H9 (cell line): ENCODE measurements at regions not wholly inside any gene's neighbourhood (a gene's known extent, or its start where the extent isn't known, plus 50 kb on each side); places are given as distances from the start of the nearest gene placed in this dataset.

Source experiments
- DNase-seq: peaks from one replicate; pipeline ENCODE4 v3.0.0-alpha.2; 2017
- H2AFZ ChIP-seq: one replicate; pipeline ENCODE4 v1.6.1; 2013; ENCODE audit warnings: mild to moderate bottlenecking, low read length, control low read depth, moderate library complexity
- H2AK5ac ChIP-seq: 2 replicates; pipeline ENCODE4 v1.6.1; 2013; ENCODE audit warnings: low read length, control low read depth, mixed read lengths; ENCODE audit not compliant: insufficient read length
- H2BK120ac ChIP-seq: one replicate; pipeline ENCODE4 v1.6.1; 2013; ENCODE audit warnings: low read depth, mild to moderate bottlenecking, low read length, control low read depth, inconsistent platforms; ENCODE audit not compliant: poor library complexity, severe bottlenecking
- H2BK12ac ChIP-seq: 2 replicates; pipeline ENCODE4 v1.6.1; 2013; ENCODE audit warnings: low read length, control low read depth, mixed read lengths, low read depth; ENCODE audit not compliant: insufficient read length
- H2BK15ac ChIP-seq: 2 replicates; pipeline ENCODE4 v1.6.1; 2013; ENCODE audit warnings: low read depth, low read length, control low read depth
- H2BK20ac ChIP-seq: one replicate; pipeline ENCODE4 v1.6.1; 2013; ENCODE audit warnings: low read depth, mild to moderate bottlenecking, low read length, control low read depth, inconsistent platforms; ENCODE audit not compliant: poor library complexity, severe bottlenecking
- H2BK5ac ChIP-seq: 2 replicates; pipeline ENCODE4 v1.6.1; 2013; ENCODE audit warnings: low read length, control low read depth, mixed read lengths; ENCODE audit not compliant: insufficient read length
- H3K14ac ChIP-seq: 2 replicates; pipeline ENCODE4 v1.6.1; 2013; ENCODE audit warnings: low read length, control low read depth; ENCODE audit not compliant: insufficient read depth
- H3K18ac ChIP-seq: 2 replicates; pipeline ENCODE4 v1.6.1; 2013; ENCODE audit warnings: low read depth, mild to moderate bottlenecking, mixed read lengths, low read length, control low read depth; ENCODE audit not compliant: insufficient read length
- H3K23ac ChIP-seq: 2 replicates; pipeline ENCODE4 v1.6.1; 2013; ENCODE audit warnings: low read length, control low read depth, mixed read lengths, low read depth; ENCODE audit not compliant: insufficient read length
- H3K23me2 ChIP-seq: 2 replicates; pipeline ENCODE4 v1.6.1; 2013; ENCODE audit warnings: low read depth, mild to moderate bottlenecking, mixed read lengths, low read length, control low read depth; ENCODE audit not compliant: insufficient read length, poor library complexity, severe bottlenecking
- H3K27ac ChIP-seq: 2 replicates; pipeline ENCODE4 v1.5.1; 2013; ENCODE audit warnings: low read length, control low read depth, mixed read lengths, low read depth; ENCODE audit not compliant: insufficient read length
- H3K27me3 ChIP-seq: 2 replicates; pipeline ENCODE4 v1.6.1; 2013; ENCODE audit warnings: low read length, control low read depth, inconsistent platforms; ENCODE audit not compliant: insufficient read depth
- H3K4ac ChIP-seq: 2 replicates; pipeline ENCODE4 v1.6.1; 2013; ENCODE audit warnings: low read depth, mild to moderate bottlenecking, control low read depth, inconsistent platforms, low read length, moderate library complexity
- H3K4me1 ChIP-seq: 2 replicates; pipeline ENCODE4 v1.6.1; 2013; ENCODE audit warnings: low read length, control low read depth, inconsistent platforms; ENCODE audit not compliant: insufficient read depth
- H3K4me2 ChIP-seq: 2 replicates; pipeline ENCODE4 v1.6.1; 2013; ENCODE audit warnings: low read length, control low read depth, mixed read lengths; ENCODE audit not compliant: insufficient read length, insufficient read depth
- H3K56ac ChIP-seq: 2 replicates; pipeline ENCODE4 v1.6.1; 2013; ENCODE audit warnings: low read depth, mild to moderate bottlenecking, mixed read lengths, low read length, control low read depth; ENCODE audit not compliant: insufficient read length
- H3K79me1 ChIP-seq: 2 replicates; pipeline ENCODE4 v1.6.1; 2013; ENCODE audit warnings: low read depth, mild to moderate bottlenecking, moderate library complexity, low read length, control low read depth, inconsistent platforms; ENCODE audit not compliant: insufficient read depth, poor library complexity, severe bottlenecking
- H3K79me2 ChIP-seq: 2 replicates; pipeline ENCODE4 v1.6.1; 2013; ENCODE audit warnings: low read length, control low read depth, inconsistent platforms; ENCODE audit not compliant: insufficient read depth
- H3K9ac ChIP-seq: 2 replicates; pipeline ENCODE4 v1.6.1; 2013; ENCODE audit warnings: low read length, control low read depth, mixed read lengths; ENCODE audit not compliant: insufficient read length; ENCODE audit errors: extremely low read depth
- H3K9me3 ChIP-seq: one replicate; pipeline ENCODE4 v1.6.1; 2013; ENCODE audit warnings: low read depth, low read length, inconsistent platforms; ENCODE audit not compliant: control insufficient read depth
- H3T11ph ChIP-seq: one replicate; pipeline ENCODE4 v1.6.1; 2013; ENCODE audit warnings: mild to moderate bottlenecking, low read length, control low read depth, inconsistent platforms
- H4K20me1 ChIP-seq: one replicate; pipeline ENCODE4 v1.6.1; 2013; ENCODE audit not compliant: control insufficient read depth, insufficient read length, insufficient read depth
- H4K5ac ChIP-seq: 2 replicates; pipeline ENCODE4 v1.6.1; 2013; ENCODE audit warnings: low read depth, mild to moderate bottlenecking, mixed read lengths, low read length, control low read depth; ENCODE audit not compliant: insufficient read length
- H4K8ac ChIP-seq: replicated peaks from 2 replicates; pipeline ENCODE4 v1.6.1; 2013; ENCODE audit warnings: low read length, control low read depth, mixed read lengths, low read depth; ENCODE audit not compliant: insufficient read length
- H4K91ac ChIP-seq: 2 replicates; pipeline ENCODE4 v1.6.1; 2013; ENCODE audit warnings: low read depth, mild to moderate bottlenecking, moderate library complexity, mixed read lengths, low read length, control low read depth; ENCODE audit not compliant: insufficient read length
- H3K27ac Mint-ChIP-seq, 3 experiments: 2 replicates in 2 of 3; 3 replicates in 1 of 3; pipeline ENCODE4 v1.8.0; 2020 to 2021; ENCODE audit warnings: mixed read lengths in 3 of 3, mild to moderate bottlenecking in 1 of 3, moderate library complexity in 1 of 3
- H3K27me3 Mint-ChIP-seq: 2 replicates; pipeline ENCODE4 v1.8.0; 2021; ENCODE audit warnings: low read depth, mild to moderate bottlenecking, moderate library complexity, mixed read lengths
- H3K36me3 Mint-ChIP-seq, 3 experiments: 2 replicates in 2 of 3; 3 replicates in 1 of 3; pipeline ENCODE4 v1.8.0; 2020 to 2021; ENCODE audit warnings: low read depth in 3 of 3, mixed read lengths in 3 of 3; ENCODE audit not compliant: insufficient read depth in 1 of 3
- H3K4me1 Mint-ChIP-seq, 2 experiments: 2 replicates each; pipeline ENCODE4 v1.8.0; 2020; ENCODE audit warnings: mixed read lengths in 2 of 2
- H3K4me3 Mint-ChIP-seq, 2 experiments: 2 replicates in 1 of 2; 3 replicates in 1 of 2; pipeline ENCODE4 v1.8.0; 2020 to 2021; ENCODE audit warnings: mild to moderate bottlenecking in 2 of 2, mixed read lengths in 2 of 2, moderate library complexity in 1 of 2
- H3K9me3 Mint-ChIP-seq, 2 experiments: 2 replicates in 1 of 2; 3 replicates in 1 of 2; pipeline ENCODE4 v1.8.0; 2020; ENCODE audit warnings: mild to moderate bottlenecking in 2 of 2, mixed read lengths in 2 of 2, moderate library complexity in 1 of 2
- WGBS: extraction: QIAGEN DNeasy Blood & Tissue Kit; methylation state at CpG from one replicate; pipeline ENCODE4 v1.1.7; 2013; ENCODE audit warnings: missing lambda C conversion rate, low lambda C conversion rate, mixed read lengths; ENCODE audit not compliant: insufficient read length; ENCODE audit errors: extremely low coverage; 5-methylcytosine and 5-hydroxymethylcytosine counted together
- TF ChIP-seq, protein P1 (sequence below): fragments of 200-600 bp; sonication (generic); conservative IDR thresholded peaks from 3 replicates; pipeline ENCODE4 v1.8.0; 2021; ENCODE audit warnings: antibody characterized with exemption, mild to moderate bottlenecking

DNA sequence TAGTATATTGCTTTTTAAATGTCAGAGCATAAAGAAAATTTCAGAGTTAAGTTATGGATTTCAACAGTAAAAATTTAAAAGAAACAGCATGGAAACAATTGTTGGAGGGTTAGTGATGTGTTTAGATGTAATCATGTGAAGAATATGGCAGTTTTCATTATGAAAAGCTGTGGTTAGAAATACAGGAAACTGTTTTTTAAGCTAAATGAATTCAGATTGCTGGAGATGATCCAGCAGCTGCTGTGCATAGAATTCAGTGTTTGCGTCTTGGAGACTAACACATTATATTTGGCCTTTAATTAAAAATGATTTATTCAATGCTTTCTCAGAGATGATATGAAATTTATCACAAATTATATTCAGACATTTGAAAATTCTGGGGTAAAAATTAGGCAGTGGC lies 273.6 kb upstream of the LRRC7 start:
- Histone ChIP-seq H3K27ac (no peak overlapping the region), H3K79me2 (no peaks in the 10 kb centered on the region), H3K4me2 (no peak overlapping the region), H3K14ac (no peak overlapping the region), H2AFZ (no peak overlapping the region), H3K79me1 (no peaks in the 10 kb centered on the region), H2BK15ac (no peak overlapping the region), H3K23ac (no peak overlapping the region), H3K4ac (no peak overlapping the region), H2BK20ac (no peak overlapping the region), H3K9me3 (no peaks in the 10 kb centered on the region), H4K91ac (no peak overlapping the region), H4K20me1 (no peaks in the 10 kb centered on the region), H3K56ac (no peak overlapping the region), H2AK5ac (no peak overlapping the region), H3K27me3 (no peaks in the 10 kb centered on the region), H4K5ac (no peak overlapping the region), H3T11ph (no peak overlapping the region), H3K4me1 (no peaks in the 10 kb centered on the region), H2BK5ac (no peak overlapping the region), H2BK12ac (no peak overlapping the region), H3K18ac (no peak overlapping the region), H3K9ac (no peak overlapping the region), H3K23me2 (no peaks in the 10 kb centered on the region), H4K8ac (no peak overlapping the region), H2BK120ac (no peak overlapping the region)
- no peak overlapping the region for H3K27ac Mint-ChIP-seq
- no peak overlapping the region for H3K4me3 Mint-ChIP-seq
- no peaks in the 10 kb centered on the region for H3K36me3 Mint-ChIP-seq
- DNase-seq, result no peak
- H3K27me3 Mint-ChIP-seq, result no peaks in the 10 kb centered on the region; the same call in 1 of the 2 replicates
- H3K4me1 Mint-ChIP-seq, result no peaks in the 10 kb centered on the region
- TF ChIP-seq, protein P1, sequence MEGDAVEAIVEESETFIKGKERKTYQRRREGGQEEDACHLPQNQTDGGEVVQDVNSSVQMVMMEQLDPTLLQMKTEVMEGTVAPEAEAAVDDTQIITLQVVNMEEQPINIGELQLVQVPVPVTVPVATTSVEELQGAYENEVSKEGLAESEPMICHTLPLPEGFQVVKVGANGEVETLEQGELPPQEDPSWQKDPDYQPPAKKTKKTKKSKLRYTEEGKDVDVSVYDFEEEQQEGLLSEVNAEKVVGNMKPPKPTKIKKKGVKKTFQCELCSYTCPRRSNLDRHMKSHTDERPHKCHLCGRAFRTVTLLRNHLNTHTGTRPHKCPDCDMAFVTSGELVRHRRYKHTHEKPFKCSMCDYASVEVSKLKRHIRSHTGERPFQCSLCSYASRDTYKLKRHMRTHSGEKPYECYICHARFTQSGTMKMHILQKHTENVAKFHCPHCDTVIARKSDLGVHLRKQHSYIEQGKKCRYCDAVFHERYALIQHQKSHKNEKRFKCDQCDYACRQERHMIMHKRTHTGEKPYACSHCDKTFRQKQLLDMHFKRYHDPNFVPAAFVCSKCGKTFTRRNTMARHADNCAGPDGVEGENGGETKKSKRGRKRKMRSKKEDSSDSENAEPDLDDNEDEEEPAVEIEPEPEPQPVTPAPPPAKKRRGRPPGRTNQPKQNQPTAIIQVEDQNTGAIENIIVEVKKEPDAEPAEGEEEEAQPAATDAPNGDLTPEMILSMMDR, result no peak
- WGBS, result no CpG with 5 or more reads among the region's 1 CpG
- no peaks in the 10 kb centered on the region for H3K9me3 Mint-ChIP-seq
